HCT116 (cell line): ENCODE measurements at regions not wholly inside any gene's neighbourhood (a gene's known extent, or its start where the extent isn't known, plus 50 kb on each side); places are given as distances from the start of the nearest gene placed in this dataset.

ENCODE experiments used
- ATAC-seq: fragments of 200-7000 bp; cut with Tn5 transposase; 2 replicates; pipeline ENCODE4 v1.9.1; 2020; ENCODE audit warnings: mild to moderate bottlenecking, moderate library complexity
- BruUV-seq: library from RNA; stranded (reverse); fragments of 400-500 nt; replicated peaks from 2 replicates; lab custom pipeline; 2021; lab: Mats Ljungman, UMichigan
- CTCF ChIA-PET: fragments of 300-600 bp; sonication (Branson Sonifier 250); formaldehyde crosslinking; loops from one replicate; lab custom pipeline; 2021; ENCODE audit warnings: antibody characterized with exemption; lab: Charles Lee
- POLR2A ChIA-PET: fragments of 300-600, 350-600 bp; sonication (Branson Sonifier 250); formaldehyde crosslinking; loops from one replicate; lab custom pipeline; 2021; ENCODE audit warnings: antibody characterized with exemption; lab: Charles Lee
- RAD21 ChIA-PET, 2 experiments: fragments of 300-600 bp; sonication (Branson Sonifier 250); formaldehyde crosslinking; loops; one replicate each; lab custom pipeline; 2023; ENCODE audit warnings: low total read pairs in 2 of 2; ENCODE audit not compliant: uncharacterized antibody in 2 of 2, unreplicated experiment in 2 of 2, low non-redundant PET in 1 of 2; lab: Charles Lee
- DNase-seq: peaks from one replicate; pipeline ENCODE4 v3.0.0-alpha.2; 2010; ENCODE audit warnings: low read depth, low spot score
- H2AFZ ChIP-seq: fragments of 200-600 bp; shearing (Covaris generic), sonication (generic); 2 replicates; pipeline ENCODE4 v1.6.1; 2017; ENCODE audit warnings: low read depth, mixed run types, mixed read lengths, antibody characterized with exemption, low read length; ENCODE audit not compliant: poor library complexity, severe bottlenecking
- H3K27ac ChIP-seq: 2 replicates; pipeline ENCODE4 v1.5.1; 2012; ENCODE audit warnings: low read depth, low read length
- H3K27me3 ChIP-seq: fragments of 200-600 bp; sonication (generic); 2 replicates; pipeline ENCODE4 v1.6.1; 2016; ENCODE audit warnings: mixed run types, low read length, mixed read lengths; ENCODE audit not compliant: insufficient read depth
- H3K36me3 ChIP-seq, 2 experiments: fragments of 200-500 bp in 1 of 2; fragments of 200-600 bp in 1 of 2; sonication (Bioruptor generic) in 1 of 2; sonication (generic) in 1 of 2; 2 replicates each; pipeline versions ENCODE4 v1.5.1 to v1.6.1; 2014 to 2016; ENCODE audit warnings: low read length in 2 of 2, inconsistent platforms in 1 of 2, mixed read lengths in 1 of 2, mixed run types in 1 of 2; ENCODE audit not compliant: insufficient read depth in 2 of 2, control insufficient read depth in 1 of 2
- H3K4me1 ChIP-seq, 2 experiments: fragments of 200-600 bp in 1 of 2; sonication (generic) in 1 of 2; 2 replicates each; pipeline versions ENCODE4 v1.5.1 to v1.6.1; 2012 to 2017; ENCODE audit warnings: low read length in 2 of 2, inconsistent platforms in 1 of 2, mild to moderate bottlenecking in 1 of 2, mixed read lengths in 1 of 2, mixed run types in 1 of 2, moderate library complexity in 1 of 2; ENCODE audit not compliant: insufficient read depth in 2 of 2, control insufficient read depth in 1 of 2
- H3K4me2 ChIP-seq: fragments of 200-600 bp; sonication (generic); 2 replicates; pipeline ENCODE4 v1.6.1; 2017; ENCODE audit warnings: mixed run types, low read length, mixed read lengths
- H3K4me3 ChIP-seq, 2 experiments: fragments of 200-600 bp in 1 of 2; sonication (generic) in 1 of 2; replicated peaks in 1 of 2; 2 replicates each; pipeline ENCODE4 v1.5.1; 2011 to 2016; ENCODE audit warnings: low read length in 2 of 2, control low read depth in 1 of 2, low read depth in 1 of 2, mild to moderate bottlenecking in 1 of 2, mixed read lengths in 1 of 2, mixed run types in 1 of 2
- H3K79me2 ChIP-seq: fragments of 200-600 bp; sonication (generic); 2 replicates; pipeline ENCODE4 v1.6.1; 2017; ENCODE audit warnings: mild to moderate bottlenecking, mixed run types, low read length, moderate library complexity, mixed read lengths; ENCODE audit not compliant: insufficient read depth
- H3K9ac ChIP-seq: fragments of 200-600 bp; sonication (generic); 2 replicates; pipeline ENCODE4 v1.6.1; 2016; ENCODE audit warnings: low read length, mixed read lengths
- H3K9me2 ChIP-seq: fragments of 200-600 bp; sonication (generic), shearing (Covaris generic); 2 replicates; pipeline ENCODE4 v1.6.1; 2017; ENCODE audit warnings: mixed run types, mild to moderate bottlenecking, moderate library complexity; ENCODE audit not compliant: insufficient read depth
- H3K9me3 ChIP-seq, 2 experiments: fragments of 200-500 bp in 1 of 2; fragments of 200-600 bp in 1 of 2; sonication (Bioruptor generic) in 1 of 2; sonication (generic) in 1 of 2; 2 replicates each; pipeline ENCODE4 v1.6.1; 2014 to 2017; ENCODE audit warnings: low read length in 2 of 2, mixed read lengths in 2 of 2, inconsistent platforms in 1 of 2, low read depth in 1 of 2, mild to moderate bottlenecking in 1 of 2, mixed run types in 1 of 2, moderate library complexity in 1 of 2; ENCODE audit not compliant: control insufficient read depth in 1 of 2, insufficient read depth in 1 of 2
- H4K20me1 ChIP-seq: fragments of 200-600 bp; sonication (generic), shearing (Covaris generic); 2 replicates; pipeline ENCODE4 v1.6.1; 2017; ENCODE audit warnings: mixed run types, mild to moderate bottlenecking, moderate library complexity; ENCODE audit not compliant: insufficient read depth
- ATF3 ChIP-seq: IDR thresholded peaks from 2 replicates; pipeline ENCODE4 v1.6.1; 2012
- CBX3 ChIP-seq: IDR thresholded peaks from 2 replicates; pipeline ENCODE4 v1.6.1; 2012; ENCODE audit warnings: low read depth
- CEBPB ChIP-seq: IDR thresholded peaks from 2 replicates; pipeline ENCODE4 v1.6.1; 2012; ENCODE audit warnings: low read depth
- EZH2 ChIP-seq: fragments of 200-600 bp; sonication (generic); IDR thresholded peaks from 2 replicates; pipeline ENCODE4 v1.6.1; 2017; ENCODE audit warnings: antibody characterized with exemption, mixed run types
- EZH2phosphoT487 ChIP-seq: fragments of 200-600 bp; IDR thresholded peaks from 2 replicates; pipeline ENCODE4 v1.6.1; 2018; ENCODE audit warnings: antibody characterized with exemption, borderline replicate concordance
- FOSL1 ChIP-seq: IDR thresholded peaks from 2 replicates; pipeline ENCODE4 v1.6.1; 2012; ENCODE audit warnings: low read depth
- POLR2AphosphoS5 ChIP-seq: IDR thresholded peaks from 2 replicates; pipeline ENCODE4 v1.6.1; 2011; ENCODE audit warnings: mild to moderate bottlenecking, low read depth, low read length, moderate library complexity
- RAD21 ChIP-seq: IDR thresholded peaks from 2 replicates; pipeline ENCODE4 v1.6.1; 2012; ENCODE audit warnings: low read depth, mild to moderate bottlenecking
- REST ChIP-seq: IDR thresholded peaks from 2 replicates; pipeline ENCODE4 v1.6.1; 2012; ENCODE audit warnings: low read depth
- SIN3A ChIP-seq: IDR thresholded peaks from 2 replicates; pipeline ENCODE4 v1.6.1; 2012; ENCODE audit warnings: low read depth
- SRF ChIP-seq: IDR thresholded peaks from 2 replicates; pipeline ENCODE4 v1.6.1; 2012; ENCODE audit warnings: low read depth
- ZBTB33 ChIP-seq: IDR thresholded peaks from 2 replicates; pipeline ENCODE4 v1.6.1; 2011; ENCODE audit warnings: mild to moderate bottlenecking, low read length, moderate library complexity; ENCODE audit not compliant: insufficient replicate concordance; ENCODE audit errors: extremely low read depth
- ZFX ChIP-seq: fragments of 450-650 bp; IDR thresholded peaks from 2 replicates; pipeline ENCODE4 v1.6.1; 2017
- ZNF274 ChIP-seq: fragments of 200-500 bp; sonication (Bioruptor generic); IDR thresholded peaks from 2 replicates; pipeline ENCODE4 v1.6.1; 2014; ENCODE audit warnings: mild to moderate bottlenecking, low read depth, low read length, inconsistent platforms
- intact Hi-C: fragments of 100-400 bp; cut with micrococcal nuclease; formaldehyde crosslinking; loops from 2 replicates; pipeline ENCODE4 v1.10.0; 2022

- ChIA-PET RAD21 (no interaction called here), CTCF (no interaction called here), POLR2A (no interaction called here)
- Histone ChIP-seq H2AFZ (no peak overlapping the region), H3K36me3 (no peaks in the 10 kb centered on the region), H3K4me2 (no peak overlapping the region), H3K27me3 (no peaks in the 10 kb centered on the region), H4K20me1 (no peaks in the 10 kb centered on the region), H3K9ac (no peak overlapping the region), H3K4me1 (no peaks in the 10 kb centered on the region), H3K79me2 (no peaks in the 10 kb centered on the region), H3K9me2 (no peaks in the 10 kb centered on the region), H3K4me3 (no peak overlapping the region), H3K27ac (no peak overlapping the region), H3K9me3 (no peaks in the 10 kb centered on the region)
- BruUV-seq, result no TSS peak
- intact Hi-C loops, result no loop called here
- ATAC-seq (no peak), DNase-seq (no peak)
- TF ChIP-seq SRF, result no peak
- no peak for TF ChIP-seq EZH2
- no peak for TF ChIP-seq ZFX
- no peak for TF ChIP-seq POLR2AphosphoS5
- no peak for TF ChIP-seq REST
- TF ChIP-seq CEBPB, result no peak
- TF ChIP-seq CBX3, result no peak
- TF ChIP-seq FOSL1, result no peak
Observed at GRCh38 chr10:130898381-130898780, 413.1 kb downstream of the TCERG1L start.

- no peak overlapping the region for H3K4me2 ChIP-seq
- no peaks in the 10 kb centered on the region for H3K36me3 ChIP-seq
- no peaks in the 10 kb centered on the region for H3K79me2 ChIP-seq
- no peak overlapping the region for H3K9ac ChIP-seq
- intact Hi-C loops, result no loop called here
- no peaks in the 10 kb centered on the region for H4K20me1 ChIP-seq
- H3K4me3 ChIP-seq, result no peak overlapping the region
- no peak for ATAC-seq
- no TSS peak for BruUV-seq
- no peaks in the 10 kb centered on the region for H3K9me3 ChIP-seq
- POLR2A ChIA-PET, result no interaction called here
- DNase-seq, result no peak
- H3K27me3 ChIP-seq, result no peaks in the 10 kb centered on the region
- CTCF ChIA-PET, result no interaction called here
- no peaks in the 10 kb centered on the region for H3K4me1 ChIP-seq
- no peak overlapping the region for H3K27ac ChIP-seq
- no peak overlapping the region for H2AFZ ChIP-seq
- RAD21 ChIA-PET, result no interaction called here
- H3K9me2 ChIP-seq, result no peaks in the 10 kb centered on the region
- TF ChIP-seq SIN3A (no peak), ZBTB33 (no peak), SRF (no peak), POLR2AphosphoS5 (no peak), CEBPB (no peak), ZNF274 (no peak), RAD21 (no peak), EZH2 (no peak), ATF3 (no peak), EZH2phosphoT487 (no peak)
Observed at GRCh38 chr10:130899856-130900255, 411.7 kb downstream of the TCERG1L start.
